BLaER1 treated with 17β-estradiol and CSF1 and Interleukin-3, amounts not matched to agents 10 nM and 100 nM (cell line): ENCODE measurements at regions not wholly inside any gene's neighbourhood (a gene's known extent, or its start where the extent isn't known, plus 50 kb on each side); places are given as distances from the start of the nearest gene placed in this dataset.
"Not testable (repeated sequence)": the region's sequence is repeated elsewhere in the genome, so short reads cannot be mapped to it uniquely, and the experiment has no call there.

ENCODE experiments used
- H3K27ac ChIP-seq, 11 experiments: shearing (Covaris generic); formaldehyde crosslinking; 2 replicates each; pipeline ENCODE4 v1.8.1; 2022
- H3K27me3 ChIP-seq, 11 experiments: shearing (Covaris generic); formaldehyde crosslinking; 2 replicates each; pipeline ENCODE4 v1.8.1; 2022
- H3K36me3 ChIP-seq, 11 experiments: shearing (Covaris generic); formaldehyde crosslinking; 2 replicates each; pipeline ENCODE4 v1.8.1; 2022
- H3K4me1 ChIP-seq, 10 experiments: shearing (Covaris generic); formaldehyde crosslinking; 2 replicates each; pipeline ENCODE4 v1.8.1; 2022
- H3K4me2 ChIP-seq, 11 experiments: shearing (Covaris generic); formaldehyde crosslinking; 2 replicates each; pipeline ENCODE4 v1.8.1; 2022
- H3K4me3 ChIP-seq, 10 experiments: shearing (Covaris generic); formaldehyde crosslinking; 2 replicates each; pipeline ENCODE4 v1.8.1; 2022
- H3K9ac ChIP-seq, 11 experiments: shearing (Covaris generic); formaldehyde crosslinking; 2 replicates each; pipeline ENCODE4 v1.8.1; 2022
- H3K9me3 ChIP-seq, 11 experiments: shearing (Covaris generic); formaldehyde crosslinking; replicated peaks in 1 of 11; 2 replicates each; pipeline ENCODE4 v1.8.1; 2022
- H4K20me1 ChIP-seq, 11 experiments: shearing (Covaris generic); formaldehyde crosslinking; 2 replicates each; pipeline ENCODE4 v1.8.1; 2022
- Cebpa-rat ChIP-seq, 11 experiments: shearing (Covaris generic); IDR thresholded peaks; 2 replicates each; pipeline ENCODE4 v1.8.1; 2022

GRCh38 chr15:22256389-22257046 is 176.2 kb downstream of the OR4M2 start:
- peaks cover 21 to 39% (median 26%) of the 10 kb centered on the region in 11 experiments for H3K9me3 ChIP-seq
- not testable (repeated sequence) for H3K27ac ChIP-seq, H3K4me3 ChIP-seq, H3K4me2 ChIP-seq, H3K36me3 ChIP-seq, H3K9ac ChIP-seq
- peaks cover 0 to 77% (median 0%) of the 10 kb centered on the region in 11 experiments; a peak in 7 of 22 replicates for H3K27me3 ChIP-seq
- H4K20me1 ChIP-seq, result peaks cover 0 to 26% (median 0%) of the 10 kb centered on the region in 11 experiments; a peak in 5 of 22 replicates
- peaks cover 18 to 39% (median 29%) of the 10 kb centered on the region in 10 experiments for H3K4me1 ChIP-seq

- Histone ChIP-seq H3K27ac (no peak overlapping the region), H3K4me1 (peaks cover 21 to 33% (median 29%) of the 10 kb centered on the region in 10 experiments), H3K36me3 (no peaks in the 10 kb centered on the region), H3K4me3 (peak overlapping the region in 1 of 10 experiments; percentile 24; a peak in 3 of 20 replicates), H3K9me3 (peaks cover 21 to 39% (median 26%) of the 10 kb centered on the region in 11 experiments), H3K9ac (no peak overlapping the region), H4K20me1 (peaks cover 0 to 24% (median 0%) of the 10 kb centered on the region in 11 experiments; a peak in 5 of 22 replicates), H3K4me2 (no peak overlapping the region), H3K27me3 (peaks cover 0 to 70% (median 0%) of the 10 kb centered on the region in 11 experiments; a peak in 7 of 22 replicates)
- no peak for TF ChIP-seq Cebpa-rat (IDR thresholded peaks at IDR 0.05)
These were observed 177.0 kb downstream of the OR4M2 start for GRCh38 chr15:22257047-22258008.

DNA sequence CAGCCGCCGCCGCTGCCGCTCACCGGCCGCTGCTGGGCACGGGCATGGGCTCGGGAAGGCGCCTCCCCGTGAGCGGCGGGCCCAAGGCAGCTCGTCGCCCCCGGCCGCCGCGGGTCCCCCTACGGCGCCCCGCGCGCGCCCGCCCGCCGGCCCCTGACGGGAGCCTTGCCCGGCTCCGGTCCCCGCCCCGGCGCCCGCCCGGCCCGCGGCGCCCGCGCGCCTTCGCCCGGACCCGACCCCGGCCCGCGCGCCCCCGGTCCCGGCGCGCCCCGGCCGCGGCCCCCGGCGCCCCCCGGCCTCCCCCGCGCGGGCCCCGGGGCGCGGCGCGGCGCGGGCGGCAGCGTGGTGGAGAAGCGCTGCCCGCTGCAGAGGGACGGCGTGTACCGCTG is 177.7 kb downstream of the OR4M2 start:
- no peak overlapping the region for H3K4me3 ChIP-seq
- TF ChIP-seq Cebpa-rat (IDR thresholded peaks at IDR 0.05), result no peak
- H4K20me1 ChIP-seq, result peaks cover 0 to 17% (median 0%) of the 10 kb centered on the region in 11 experiments; a peak in 5 of 22 replicates
- H3K27ac ChIP-seq, result no peak overlapping the region
- H3K4me1 ChIP-seq, result peaks cover 24 to 33% (median 26%) of the 10 kb centered on the region in 10 experiments
- no peaks in the 10 kb centered on the region for H3K36me3 ChIP-seq
- H3K9ac ChIP-seq, result no peak overlapping the region
- peaks cover 0 to 63% (median 0%) of the 10 kb centered on the region in 11 experiments; a peak in 7 of 22 replicates for H3K27me3 ChIP-seq
- no peak overlapping the region for H3K4me2 ChIP-seq
- H3K9me3 ChIP-seq, result peaks cover 21 to 39% (median 26%) of the 10 kb centered on the region in 11 experiments

DNA sequence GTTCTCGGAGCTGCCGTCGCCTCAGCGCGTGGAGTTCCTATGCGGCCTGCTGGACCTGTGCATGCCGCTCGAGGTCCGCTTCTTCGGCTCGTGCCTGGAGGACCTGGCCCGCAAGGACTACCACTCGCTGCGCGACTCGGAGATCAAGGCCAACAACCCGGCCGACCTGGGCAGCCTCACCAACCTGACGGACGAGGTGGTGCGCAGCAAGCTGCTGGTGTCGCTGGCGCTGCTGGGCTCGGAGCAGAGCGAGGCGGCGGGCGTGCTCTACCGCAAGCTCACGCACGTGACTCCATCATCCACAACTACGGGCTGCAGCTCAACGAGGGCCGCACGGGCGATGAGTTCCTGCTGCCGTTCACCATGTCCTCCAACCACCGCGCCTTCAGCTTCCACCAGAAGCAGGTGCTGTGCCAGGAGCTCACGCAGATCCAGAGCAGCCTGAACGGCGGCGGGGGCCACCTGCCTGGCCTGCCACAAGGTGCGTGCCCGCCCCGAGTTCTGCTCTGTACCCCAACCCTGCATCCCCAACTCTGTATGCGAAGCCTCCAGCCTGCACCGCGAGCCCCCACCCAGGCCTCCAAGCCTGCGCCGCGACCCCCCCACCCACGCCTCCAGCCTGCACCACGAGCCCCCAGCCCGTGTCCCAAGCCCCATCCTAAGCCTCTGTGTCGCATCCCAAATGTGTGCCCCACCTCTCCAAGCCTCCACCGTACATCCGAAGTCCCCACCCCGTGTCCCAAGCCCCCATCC is 178.2 kb downstream of the OR4M2 start:
- no peaks in the 10 kb centered on the region for H3K36me3 ChIP-seq
- H3K4me1 ChIP-seq, result peaks cover 18 to 28% (median 22%) of the 10 kb centered on the region in 10 experiments
- H3K4me2 ChIP-seq, result no peak overlapping the region
- peaks cover 0 to 12% (median 0%) of the 10 kb centered on the region in 11 experiments; a peak in 5 of 22 replicates for H4K20me1 ChIP-seq
- no peak overlapping the region for H3K27ac ChIP-seq
- H3K9ac ChIP-seq, result no peak overlapping the region
- no peak overlapping the region for H3K4me3 ChIP-seq
- H3K27me3 ChIP-seq, result peaks cover 0 to 62% (median 0%) of the 10 kb centered on the region in 11 experiments; a peak in 7 of 22 replicates
- no peak for TF ChIP-seq Cebpa-rat (IDR thresholded peaks at IDR 0.05)
- H3K9me3 ChIP-seq, result peaks cover 21 to 39% (median 26%) of the 10 kb centered on the region in 11 experiments

DNA sequence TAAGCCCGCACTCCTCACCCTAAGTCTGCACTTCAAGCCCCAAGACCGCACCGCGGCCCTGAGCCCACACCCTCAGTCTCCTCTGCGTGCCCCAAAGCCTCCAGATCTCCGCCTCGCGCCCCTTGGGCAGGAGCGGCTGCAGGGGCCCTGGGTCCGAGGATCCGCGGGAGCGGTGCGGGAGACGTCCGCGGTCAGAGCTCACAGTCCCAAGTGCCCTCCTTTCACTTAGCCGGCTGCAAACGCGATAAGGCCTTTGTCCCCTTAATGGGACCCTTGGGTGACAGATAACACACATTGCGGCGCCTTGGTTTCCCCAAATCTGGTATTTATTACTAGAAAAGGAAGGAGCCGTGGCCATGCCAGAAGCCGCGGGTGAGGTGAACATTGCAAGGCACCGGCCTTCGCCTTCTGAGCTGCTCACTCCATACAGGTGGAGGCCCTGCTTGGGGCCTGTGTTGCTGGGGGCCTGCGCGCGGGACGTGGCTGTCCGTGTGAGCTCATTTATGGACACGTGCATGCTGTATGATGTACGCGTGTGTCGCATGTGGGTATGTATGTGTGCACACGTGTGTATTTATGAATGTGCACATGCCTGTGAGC is 178.9 kb downstream of the OR4M2 start:
- not testable (repeated sequence) for H3K36me3 ChIP-seq, H4K20me1 ChIP-seq, H3K27ac ChIP-seq, H3K9ac ChIP-seq, H3K4me2 ChIP-seq, H3K4me3 ChIP-seq
- peaks cover 21 to 39% (median 26%) of the 10 kb centered on the region in 11 experiments for H3K9me3 ChIP-seq
- peaks cover 0 to 60% (median 0%) of the 10 kb centered on the region in 11 experiments; a peak in 6 of 22 replicates for H3K27me3 ChIP-seq
- H3K4me1 ChIP-seq, result peaks cover 11 to 21% (median 15%) of the 10 kb centered on the region in 10 experiments

- Histone ChIP-seq H4K20me1 (no peaks in the 10 kb centered on the region), H3K9me3 (peaks cover 21 to 39% (median 26%) of the 10 kb centered on the region in 11 experiments), H3K4me1 (peaks cover 5 to 14% (median 10%) of the 10 kb centered on the region in 10 experiments; a peak in 19 of 20 replicates), H3K27ac (no peak overlapping the region), H3K27me3 (peaks cover 0 to 55% (median 0%) of the 10 kb centered on the region in 11 experiments; a peak in 6 of 22 replicates), H3K4me2 (no peak overlapping the region; a peak in 1 of 22 replicates), H3K4me3 (no peak overlapping the region), H3K9ac (no peak overlapping the region), H3K36me3 (no peaks in the 10 kb centered on the region)
- TF ChIP-seq Cebpa-rat (IDR thresholded peaks at IDR 0.05), result no peak
These were observed 179.6 kb downstream of the OR4M2 start for GRCh38 chr15:22259881-22260421.

GRCh38 chr15:22262613-22263020 is 182.3 kb downstream of the OR4M2 start:
- H3K4me2 ChIP-seq, result peak overlapping the region in 9 of 11 experiments; percentile 1 to 68 (median 57); a peak in 15 of 22 replicates
- H3K9me3 ChIP-seq, result peaks cover 7 to 16% (median 10%) of the 10 kb centered on the region in 11 experiments
- H4K20me1 ChIP-seq, result no peaks in the 10 kb centered on the region
- H3K27ac ChIP-seq, result no peak overlapping the region
- H3K9ac ChIP-seq, result no peak overlapping the region
- peaks cover 0 to 44% (median 0%) of the 10 kb centered on the region in 11 experiments; a peak in 6 of 22 replicates for H3K27me3 ChIP-seq
- H3K4me3 ChIP-seq, result no peak overlapping the region
- H3K4me1 ChIP-seq, result peaks cover 5 to 13% (median 8%) of the 10 kb centered on the region in 10 experiments; a peak in 15 of 20 replicates
- no peaks in the 10 kb centered on the region for H3K36me3 ChIP-seq
- peak in 8 of 11 experiments; percentile 22 to 81 (median 49); a peak in 7 of 22 replicates for TF ChIP-seq Cebpa-rat (IDR thresholded peaks at IDR 0.05)

GRCh38 chr15:22263738-22264137 is 183.4 kb downstream of the OR4M2 start:
- no peak overlapping the region for H3K4me2 ChIP-seq
- no peak overlapping the region for H3K9ac ChIP-seq
- no peaks in the 10 kb centered on the region for H3K36me3 ChIP-seq
- TF ChIP-seq Cebpa-rat (IDR thresholded peaks at IDR 0.05), result no peak
- peaks cover under 1 to 7% (median 2%) of the 10 kb centered on the region in 11 experiments; a peak in 13 of 22 replicates for H3K9me3 ChIP-seq
- peaks cover 12 to 17% (median 14%) of the 10 kb centered on the region in 10 experiments; a peak in 19 of 20 replicates for H3K4me1 ChIP-seq
- no peaks in the 10 kb centered on the region; a peak in 1 of 22 replicates for H4K20me1 ChIP-seq
- H3K27ac ChIP-seq, result no peak overlapping the region
- no peak overlapping the region for H3K4me3 ChIP-seq
- peaks cover 0 to 44% (median 0%) of the 10 kb centered on the region in 11 experiments; a peak in 6 of 22 replicates for H3K27me3 ChIP-seq

DNA sequence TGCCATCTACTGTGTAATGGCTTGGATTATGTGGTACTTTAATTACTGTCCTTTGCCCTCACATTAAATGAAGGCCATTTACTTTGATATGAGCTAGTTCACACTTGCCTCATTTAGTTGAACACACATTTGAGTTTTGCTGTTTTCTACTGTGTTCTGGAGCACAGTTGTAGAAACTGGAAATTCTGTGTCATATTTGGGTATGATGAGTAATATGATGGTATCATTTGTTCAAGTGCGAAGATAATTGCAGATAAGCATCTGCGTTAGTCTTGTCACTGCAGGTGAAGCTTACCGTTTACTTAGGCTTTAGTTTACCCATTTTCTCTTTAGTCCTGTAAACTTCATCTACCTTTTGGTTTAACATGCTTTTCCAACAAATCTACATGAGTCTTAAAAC is 183.9 kb downstream of the OR4M2 start:
- H3K4me3 ChIP-seq, H3K4me2 ChIP-seq, H3K9ac ChIP-seq, H3K27ac ChIP-seq, H3K9me3 ChIP-seq, H3K36me3 ChIP-seq, H4K20me1 ChIP-seq: not testable (repeated sequence)
- H3K4me1 ChIP-seq, result peaks cover 14 to 22% (median 19%) of the 10 kb centered on the region in 10 experiments; a peak in 19 of 20 replicates
- H3K27me3 ChIP-seq, result peaks cover 0 to 43% (median 0%) of the 10 kb centered on the region in 11 experiments; a peak in 6 of 22 replicates
